ENCODE measurements at regions not wholly inside any gene's neighbourhood (a gene's known extent, or its start where the extent isn't known, plus 50 kb on each side); places are given as distances from the start of the nearest gene placed in this dataset.

DNA sequence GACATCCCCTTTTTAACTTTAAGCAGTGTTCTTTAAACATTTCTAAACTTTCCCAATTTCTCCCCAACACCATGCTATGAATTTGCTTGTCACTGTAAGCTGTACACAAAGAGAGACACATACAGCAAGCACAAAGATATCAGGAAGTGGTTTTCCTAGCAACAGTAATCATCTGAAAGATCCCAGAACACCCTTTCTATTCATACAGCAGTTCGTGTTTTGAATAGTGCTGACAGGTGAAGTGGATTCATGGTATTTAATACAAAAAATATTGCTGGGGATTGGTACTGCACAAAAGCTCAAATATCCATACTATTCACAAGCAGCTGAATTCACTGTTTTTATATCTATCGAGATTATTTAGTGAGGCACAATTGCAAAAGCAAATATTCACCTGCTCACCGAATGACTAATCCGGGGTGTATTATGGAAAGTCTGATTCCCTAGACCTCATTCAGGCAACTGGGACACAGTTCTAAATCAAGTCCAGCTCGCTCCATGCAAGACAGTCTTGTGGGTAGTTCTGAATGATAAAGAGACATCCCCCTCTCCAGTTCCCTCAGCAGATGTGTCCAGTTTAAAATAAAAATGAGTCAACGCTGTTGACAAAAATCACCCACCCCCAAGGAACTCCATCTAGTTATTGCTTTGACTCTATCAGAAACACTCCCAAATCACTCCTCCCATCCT, 107.1 kb upstream of the TSHZ2 start:
- Histone ChIP-seq H3K9me3 (ENCODE audit: control insufficient read depth in 1 of 2, low read length in 2 of 2) (no peaks in the 10 kb centered on the region), H3K4me3 (ENCODE audit: low read depth in 1 of 2, low read length in 2 of 2) (no peak overlapping the region), H3K4me1 (ENCODE audit: control insufficient read depth in 1 of 2, insufficient read depth in 2 of 2, low read length in 2 of 2) (no peaks in the 10 kb centered on the region), H3K27me3 (ENCODE audit: low read depth, low read length) (no peaks in the 10 kb centered on the region), H3K36me3 (ENCODE audit: control insufficient read depth in 1 of 2, insufficient read depth in 2 of 2, low read length in 2 of 2) (no peaks in the 10 kb centered on the region), H3K27ac (ENCODE audit: low read length) (no peak overlapping the region)

GRCh38 chr20:52859156-52859876, 112.8 kb upstream of the TSHZ2 start:
- no peaks in the 10 kb centered on the region for H3K36me3 ChIP-seq (ENCODE audit: control insufficient read depth in 1 of 2, insufficient read depth in 2 of 2, low read length in 2 of 2)
- H3K9me3 ChIP-seq (ENCODE audit: control insufficient read depth in 1 of 2, low read length in 2 of 2) = no peaks in the 10 kb centered on the region
- no peak overlapping the region for H3K4me3 ChIP-seq (ENCODE audit: low read depth in 1 of 2, low read length in 2 of 2)
- H3K27me3 ChIP-seq (ENCODE audit: low read depth, low read length) = no peaks in the 10 kb centered on the region
- no peak overlapping the region for H3K27ac ChIP-seq (ENCODE audit: low read length)
- H3K4me1 ChIP-seq (ENCODE audit: control insufficient read depth in 1 of 2, insufficient read depth in 2 of 2, low read length in 2 of 2) = no peaks in the 10 kb centered on the region

- Histone ChIP-seq H3K4me3 (ENCODE audit: low read depth in 1 of 2, low read length in 2 of 2) (no peak overlapping the region), H3K9me3 (ENCODE audit: control insufficient read depth in 1 of 2, low read length in 2 of 2) (no peaks in the 10 kb centered on the region), H3K4me1 (ENCODE audit: control insufficient read depth in 1 of 2, insufficient read depth in 2 of 2, low read length in 2 of 2) (no peaks in the 10 kb centered on the region), H3K36me3 (ENCODE audit: control insufficient read depth in 1 of 2, insufficient read depth in 2 of 2, low read length in 2 of 2) (no peaks in the 10 kb centered on the region), H3K27me3 (ENCODE audit: low read depth, low read length) (no peaks in the 10 kb centered on the region), H3K27ac (ENCODE audit: low read length) (no peak overlapping the region)
These were observed 119.4 kb upstream of the TSHZ2 start for GRCh38 chr20:52852714-52853113.

GRCh38 chr20:52847731-52848359, 124.3 kb upstream of the TSHZ2 start:
- no peaks in the 10 kb centered on the region for H3K9me3 ChIP-seq (ENCODE audit: control insufficient read depth in 1 of 2, low read length in 2 of 2)

GRCh38 chr20:52847029-52847660, 125.0 kb upstream of the TSHZ2 start:
- no peaks in the 10 kb centered on the region for H3K27me3 ChIP-seq (ENCODE audit: low read depth, low read length)
- H3K27ac ChIP-seq (ENCODE audit: low read length) = no peak overlapping the region
- no peaks in the 10 kb centered on the region for H3K36me3 ChIP-seq (ENCODE audit: control insufficient read depth in 1 of 2, insufficient read depth in 2 of 2, low read length in 2 of 2)
- H3K4me3 ChIP-seq (ENCODE audit: low read depth in 1 of 2, low read length in 2 of 2) = no peak overlapping the region
- H3K9me3 ChIP-seq (ENCODE audit: control insufficient read depth in 1 of 2, low read length in 2 of 2) = no peaks in the 10 kb centered on the region
- H3K4me1 ChIP-seq (ENCODE audit: control insufficient read depth in 1 of 2, insufficient read depth in 2 of 2, low read length in 2 of 2) = no peaks in the 10 kb centered on the region

More at GRCh38 chr20:52847731-52848359, 124.3 kb upstream of the TSHZ2 start:
- Histone ChIP-seq H3K27me3 (ENCODE audit: low read depth, low read length) (no peaks in the 10 kb centered on the region), H3K36me3 (ENCODE audit: control insufficient read depth in 1 of 2, insufficient read depth in 2 of 2, low read length in 2 of 2) (no peaks in the 10 kb centered on the region), H3K27ac (ENCODE audit: low read length) (no peak overlapping the region), H3K4me3 (ENCODE audit: low read depth in 1 of 2, low read length in 2 of 2) (no peak overlapping the region), H3K4me1 (ENCODE audit: control insufficient read depth in 1 of 2, insufficient read depth in 2 of 2, low read length in 2 of 2) (no peaks in the 10 kb centered on the region)

- Histone ChIP-seq H3K4me1 (ENCODE audit: control insufficient read depth in 1 of 2, insufficient read depth in 2 of 2, low read length in 2 of 2) (no peaks in the 10 kb centered on the region), H3K27me3 (ENCODE audit: low read depth, low read length) (no peaks in the 10 kb centered on the region), H3K36me3 (ENCODE audit: control insufficient read depth in 1 of 2, insufficient read depth in 2 of 2, low read length in 2 of 2) (no peaks in the 10 kb centered on the region), H3K4me3 (ENCODE audit: low read depth in 1 of 2, low read length in 2 of 2) (no peak overlapping the region), H3K27ac (ENCODE audit: low read length) (no peak overlapping the region), H3K9me3 (ENCODE audit: control insufficient read depth in 1 of 2, low read length in 2 of 2) (no peaks in the 10 kb centered on the region)
These were observed 127.1 kb upstream of the TSHZ2 start for GRCh38 chr20:52845044-52845443.

DNA sequence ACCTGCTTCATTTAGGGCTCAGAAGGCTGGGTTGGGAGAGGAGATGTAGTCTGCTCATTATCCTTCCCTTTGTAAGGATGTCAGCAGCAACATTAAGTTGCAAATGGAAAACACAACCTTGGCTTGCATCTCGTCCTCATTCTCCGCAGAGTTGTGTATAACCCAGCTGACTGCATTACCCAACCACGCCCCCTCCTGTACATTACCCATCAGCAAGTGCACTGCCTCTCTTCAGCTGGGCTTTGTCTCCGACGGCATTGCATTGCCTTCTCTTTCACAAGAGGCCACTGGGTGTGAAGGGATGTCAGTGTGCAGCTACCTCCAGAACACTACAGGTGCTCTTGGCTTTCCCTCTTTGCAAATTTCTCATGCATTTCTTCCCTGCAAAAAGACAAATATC, 128.7 kb upstream of the TSHZ2 start:
- no peaks in the 10 kb centered on the region for H3K27me3 ChIP-seq (ENCODE audit: low read depth, low read length)
- H3K4me1 ChIP-seq (ENCODE audit: control insufficient read depth in 1 of 2, insufficient read depth in 2 of 2, low read length in 2 of 2) = no peaks in the 10 kb centered on the region
- no peaks in the 10 kb centered on the region for H3K36me3 ChIP-seq (ENCODE audit: control insufficient read depth in 1 of 2, insufficient read depth in 2 of 2, low read length in 2 of 2)
- no peak overlapping the region for H3K4me3 ChIP-seq (ENCODE audit: low read depth in 1 of 2, low read length in 2 of 2)
- no peak overlapping the region for H3K27ac ChIP-seq (ENCODE audit: low read length)
- no peaks in the 10 kb centered on the region for H3K9me3 ChIP-seq (ENCODE audit: control insufficient read depth in 1 of 2, low read length in 2 of 2)

GRCh38 chr20:52841003-52841402, 131.2 kb upstream of the TSHZ2 start:
- Histone ChIP-seq H3K27me3 (ENCODE audit: low read depth, low read length) (no peaks in the 10 kb centered on the region), H3K9me3 (ENCODE audit: control insufficient read depth in 1 of 2, low read length in 2 of 2) (no peaks in the 10 kb centered on the region), H3K4me1 (ENCODE audit: control insufficient read depth in 1 of 2, insufficient read depth in 2 of 2, low read length in 2 of 2) (no peaks in the 10 kb centered on the region), H3K4me3 (ENCODE audit: low read depth in 1 of 2, low read length in 2 of 2) (no peak overlapping the region), H3K27ac (ENCODE audit: low read length) (no peak overlapping the region), H3K36me3 (ENCODE audit: control insufficient read depth in 1 of 2, insufficient read depth in 2 of 2, low read length in 2 of 2) (no peaks in the 10 kb centered on the region)

GRCh38 chr20:52840041-52840440, 132.1 kb upstream of the TSHZ2 start:
- Histone ChIP-seq H3K4me1 (ENCODE audit: control insufficient read depth in 1 of 2, insufficient read depth in 2 of 2, low read length in 2 of 2) (no peaks in the 10 kb centered on the region), H3K27me3 (ENCODE audit: low read depth, low read length) (no peaks in the 10 kb centered on the region), H3K9me3 (ENCODE audit: control insufficient read depth in 1 of 2, low read length in 2 of 2) (no peaks in the 10 kb centered on the region), H3K36me3 (ENCODE audit: control insufficient read depth in 1 of 2, insufficient read depth in 2 of 2, low read length in 2 of 2) (no peaks in the 10 kb centered on the region), H3K4me3 (ENCODE audit: low read depth in 1 of 2, low read length in 2 of 2) (no peak overlapping the region), H3K27ac (ENCODE audit: low read length) (no peak overlapping the region)

- no peaks in the 10 kb centered on the region for H3K9me3 ChIP-seq (ENCODE audit: control insufficient read depth in 1 of 2, low read length in 2 of 2)
- H3K27me3 ChIP-seq (ENCODE audit: low read depth, low read length) = no peaks in the 10 kb centered on the region
- H3K4me1 ChIP-seq (ENCODE audit: control insufficient read depth in 1 of 2, insufficient read depth in 2 of 2, low read length in 2 of 2) = no peaks in the 10 kb centered on the region
- no peak overlapping the region for H3K4me3 ChIP-seq (ENCODE audit: low read depth in 1 of 2, low read length in 2 of 2)
- H3K36me3 ChIP-seq (ENCODE audit: control insufficient read depth in 1 of 2, insufficient read depth in 2 of 2, low read length in 2 of 2) = no peaks in the 10 kb centered on the region
- H3K27ac ChIP-seq (ENCODE audit: low read length) = no peak overlapping the region
These were observed 133.5 kb upstream of the TSHZ2 start for GRCh38 chr20:52838510-52839241.

DNA sequence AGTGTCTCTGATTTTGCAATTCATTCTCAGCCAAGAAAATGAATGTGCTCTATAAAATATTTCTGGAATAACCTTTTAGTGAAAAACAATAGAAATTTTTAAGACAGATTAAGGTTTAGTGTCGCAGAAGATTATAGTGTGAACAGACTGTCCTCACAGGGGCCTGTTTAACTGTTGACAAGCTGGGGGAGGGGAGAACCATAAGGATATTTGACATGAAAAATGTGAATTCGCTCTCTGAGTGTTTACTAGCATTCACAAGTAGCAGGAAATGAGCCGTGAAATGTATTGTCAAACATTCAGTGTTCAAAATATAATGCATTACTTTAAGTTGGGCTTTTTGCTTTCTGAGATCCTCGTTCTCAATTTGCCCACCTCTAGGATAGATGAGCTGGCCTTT, 134.8 kb upstream of the TSHZ2 start:
- H3K27me3 ChIP-seq (ENCODE audit: low read depth, low read length) = no peaks in the 10 kb centered on the region
- no peak overlapping the region for H3K27ac ChIP-seq (ENCODE audit: low read length)
- no peak overlapping the region for H3K4me3 ChIP-seq (ENCODE audit: low read depth in 1 of 2, low read length in 2 of 2)
- H3K4me1 ChIP-seq (ENCODE audit: control insufficient read depth in 1 of 2, insufficient read depth in 2 of 2, low read length in 2 of 2) = no peaks in the 10 kb centered on the region
- no peaks in the 10 kb centered on the region for H3K9me3 ChIP-seq (ENCODE audit: control insufficient read depth in 1 of 2, low read length in 2 of 2)
- H3K36me3 ChIP-seq (ENCODE audit: control insufficient read depth in 1 of 2, insufficient read depth in 2 of 2, low read length in 2 of 2) = no peaks in the 10 kb centered on the region
